GM12865 (cell line): ENCODE measurements at regions not wholly inside any gene's neighbourhood (a gene's known extent, or its start where the extent isn't known, plus 50 kb on each side); places are given as distances from the start of the nearest gene placed in this dataset.

ENCODE experiments used
- DNase-seq: peaks from one replicate; pipeline ENCODE4 v3.0.0; 2010; ENCODE audit warnings: low read depth
- H3K4me3 ChIP-seq: 2 replicates; pipeline ENCODE4 v1.5.1; 2011; ENCODE audit warnings: mild to moderate bottlenecking, low read depth, low read length, control low read depth
- CTCF ChIP-seq: IDR thresholded peaks from 2 replicates; pipeline ENCODE4 v1.5.1; 2011; ENCODE audit warnings: low read length, control low read depth, low read depth, inconsistent platforms; ENCODE audit not compliant: insufficient read depth; ENCODE audit errors: missing control alignments

DNA sequence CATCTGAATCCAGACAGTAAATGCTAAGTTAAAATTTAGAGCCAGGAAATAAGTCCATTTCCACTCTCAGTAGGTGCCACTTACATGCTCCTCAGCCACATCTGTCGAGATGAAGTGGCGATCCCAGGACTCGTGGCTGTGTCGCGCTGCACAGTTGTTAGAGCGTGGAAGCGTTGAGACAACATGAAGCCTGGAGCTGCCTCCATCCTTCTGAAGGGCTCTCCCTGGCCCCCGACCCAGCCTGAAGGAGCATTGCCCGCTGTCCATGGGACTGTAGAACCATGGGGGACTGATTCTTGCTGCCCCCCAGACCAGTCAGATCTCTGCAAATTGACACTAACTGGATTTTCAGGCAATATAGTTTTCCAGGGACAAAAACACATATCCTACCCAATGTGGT is 58.9 kb downstream of the IRX1 start:
- TF ChIP-seq CTCF, result no peak

DNA sequence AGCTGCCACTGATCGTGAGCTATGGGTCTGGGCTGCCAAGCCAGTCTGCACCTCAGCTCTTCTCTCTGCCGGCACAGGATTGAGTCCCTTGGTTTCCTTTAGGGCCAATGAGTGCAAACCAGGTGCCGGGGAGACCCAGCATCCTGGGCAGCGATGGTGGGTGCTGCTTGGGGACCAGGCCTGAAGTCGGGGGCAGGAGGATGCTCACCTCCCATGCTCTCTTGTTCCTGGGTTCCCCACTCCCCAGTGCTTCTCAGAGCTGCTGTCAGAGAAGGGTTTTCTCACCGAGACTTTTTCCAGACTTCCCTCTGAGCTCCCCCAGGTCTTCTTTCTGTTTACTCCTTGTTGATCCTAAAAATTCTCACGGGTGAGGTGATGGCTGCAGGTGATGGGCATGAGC is 61.2 kb downstream of the IRX1 start:
- no peak for TF ChIP-seq CTCF
- no peak for DNase-seq
- no peak overlapping the region for H3K4me3 ChIP-seq

More for the DNA sequence above, 58.9 kb downstream of the IRX1 start:
- no peak overlapping the region for H3K4me3 ChIP-seq
- DNase-seq, result no peak

GRCh38 chr5:3657364-3658022 is 61.9 kb downstream of the IRX1 start:
- no peak for TF ChIP-seq CTCF
- DNase-seq, result no peak

DNA sequence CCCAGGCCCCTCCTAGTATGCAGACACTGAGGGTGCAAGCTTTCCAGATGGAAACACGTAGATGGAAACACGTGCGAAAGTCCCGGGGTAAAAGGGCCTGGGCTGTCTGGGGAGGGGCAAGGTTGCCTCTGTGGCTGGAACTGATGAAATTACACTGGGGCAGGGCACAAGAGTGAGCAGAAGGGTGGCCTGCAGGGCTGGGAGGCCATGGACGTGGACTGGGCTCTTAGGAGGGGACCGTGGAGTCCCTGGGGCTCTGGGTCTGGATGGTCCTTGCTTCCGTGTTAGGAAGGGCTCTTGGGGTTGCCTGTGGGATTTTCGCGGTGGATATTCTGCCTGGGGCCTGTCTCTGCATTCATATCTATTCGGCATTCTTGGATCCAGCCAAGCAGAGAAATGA is 63.3 kb downstream of the IRX1 start:
- H3K4me3 ChIP-seq, result no peak overlapping the region
- TF ChIP-seq CTCF, result no peak
- no peak for DNase-seq

More at GRCh38 chr5:3657364-3658022, 61.9 kb downstream of the IRX1 start:
- no peak overlapping the region for H3K4me3 ChIP-seq

GRCh38 chr5:3659907-3660306 is 64.3 kb downstream of the IRX1 start:
- no peak overlapping the region for H3K4me3 ChIP-seq
- TF ChIP-seq CTCF, result no peak
- DNase-seq, result no peak

DNA sequence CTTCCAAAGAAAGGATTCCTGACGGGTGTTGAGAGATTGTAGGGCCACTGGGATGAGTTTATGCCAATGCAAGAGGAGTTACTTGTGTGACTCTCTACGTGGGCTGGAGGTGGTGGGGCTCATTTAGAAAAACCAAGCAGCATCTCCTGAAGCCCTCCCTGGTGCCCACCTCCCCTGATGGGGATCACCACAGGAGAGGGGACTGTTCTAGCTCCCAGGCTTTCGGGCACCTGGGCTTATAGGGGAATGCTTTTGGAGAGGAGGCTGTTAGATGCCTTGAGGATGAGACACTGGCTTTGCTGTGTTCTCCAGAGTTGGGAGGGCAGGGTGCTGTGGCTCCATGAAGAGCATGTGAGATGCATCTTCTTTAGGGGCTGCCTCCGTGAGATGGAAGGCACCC is 65.0 kb downstream of the IRX1 start:
- TF ChIP-seq CTCF, result no peak
- DNase-seq, result no peak
- no peak overlapping the region for H3K4me3 ChIP-seq

- no peak overlapping the region for H3K4me3 ChIP-seq
- DNase-seq, result no peak
- TF ChIP-seq CTCF, result no peak
Observed at GRCh38 chr5:3661755-3662296, 66.2 kb downstream of the IRX1 start.
